SKM-1 (cell line): ENCODE measurements at regions not wholly inside any gene's neighbourhood (a gene's known extent, or its start where the extent isn't known, plus 50 kb on each side); places are given as distances from the start of the nearest gene placed in this dataset.

Source experiments
- DNase-seq: peaks from one replicate; lab custom pipeline; 2025; ENCODE audit not compliant: unreplicated experiment; lab: John Stamatoyannopoulos, UW

DNA sequence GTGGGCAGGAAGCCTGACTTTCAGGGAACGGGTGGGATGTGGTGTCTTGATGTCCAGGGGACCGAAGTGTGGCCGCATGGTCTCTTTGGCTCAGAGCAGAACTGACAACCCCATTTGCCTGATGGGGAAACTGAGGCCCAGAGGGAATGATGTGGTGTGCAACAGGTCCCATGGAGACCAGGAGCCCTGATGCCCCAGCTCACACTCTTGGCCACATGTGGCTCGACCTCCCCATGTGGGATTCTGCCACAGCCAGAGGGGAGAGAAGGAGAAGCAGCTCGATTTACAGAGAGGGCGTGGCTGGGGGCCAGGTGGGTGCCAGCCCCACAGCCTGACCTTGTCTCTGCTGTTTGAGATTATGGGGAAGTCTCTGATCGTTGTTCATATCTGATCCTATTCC is 128.1 kb downstream of the TEX29 start:
- DNase-seq: no peak

DNA sequence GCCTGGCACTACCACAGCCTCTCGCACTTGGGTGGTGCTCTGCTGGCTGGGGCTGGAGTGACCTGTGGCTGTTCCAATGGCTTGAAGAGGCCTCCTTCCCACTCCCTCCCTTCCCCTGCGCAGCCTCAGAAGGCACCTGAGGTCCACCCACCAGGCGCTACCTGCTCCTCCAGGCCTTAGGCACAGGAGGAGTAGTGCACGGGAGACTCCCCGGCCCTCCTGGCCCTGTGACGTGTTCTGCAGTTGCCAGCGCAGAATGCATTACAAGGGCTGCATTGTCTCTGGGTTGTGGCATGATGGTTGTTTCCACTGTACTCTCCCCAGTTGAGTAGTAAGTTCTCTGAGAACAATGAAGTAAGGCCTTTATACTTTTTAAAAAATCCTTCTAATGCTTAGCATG is 128.6 kb downstream of the TEX29 start:
- DNase-seq: no peak

GRCh38 chr13:111451402-111451801 is 131.0 kb downstream of the TEX29 start:
- DNase-seq: no peak

DNA sequence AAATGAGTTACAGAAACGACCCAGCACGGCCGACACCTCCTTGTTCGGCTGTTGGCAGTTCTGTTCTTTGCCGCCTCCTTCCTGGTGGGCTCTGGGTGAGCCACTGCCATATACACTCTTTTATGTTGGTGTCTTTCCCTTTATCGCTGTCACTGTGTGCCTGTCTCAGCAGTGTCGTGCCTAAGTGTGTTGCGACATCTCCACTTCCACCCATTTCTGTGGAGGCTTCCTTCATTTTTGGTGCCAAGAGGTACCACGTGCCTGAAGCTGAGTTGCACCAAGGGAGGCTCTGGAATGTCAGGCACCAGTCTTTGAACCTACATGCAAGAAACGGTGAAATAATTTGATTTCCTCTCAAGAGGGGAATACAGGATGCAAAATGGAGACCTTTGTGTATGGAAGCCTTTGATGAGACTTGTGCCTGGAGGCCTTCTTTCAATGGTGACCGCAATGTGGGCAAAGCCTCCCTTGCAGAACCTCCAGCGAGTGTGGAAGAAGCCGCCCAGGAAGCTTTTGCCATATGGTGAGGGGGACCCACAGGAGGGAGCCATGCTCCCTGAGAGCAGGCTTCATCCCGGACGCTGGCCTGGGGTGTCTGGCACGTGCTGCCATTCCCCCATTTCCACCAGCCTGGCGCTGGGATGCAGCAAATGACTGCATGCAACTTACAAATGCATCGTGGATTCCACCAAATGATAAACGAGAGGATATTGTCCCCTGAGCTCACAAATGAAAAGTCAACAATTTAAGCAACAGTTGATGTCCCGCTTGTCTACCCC is 136.2 kb downstream of the TEX29 start:
- DNase-seq: no peak

DNA sequence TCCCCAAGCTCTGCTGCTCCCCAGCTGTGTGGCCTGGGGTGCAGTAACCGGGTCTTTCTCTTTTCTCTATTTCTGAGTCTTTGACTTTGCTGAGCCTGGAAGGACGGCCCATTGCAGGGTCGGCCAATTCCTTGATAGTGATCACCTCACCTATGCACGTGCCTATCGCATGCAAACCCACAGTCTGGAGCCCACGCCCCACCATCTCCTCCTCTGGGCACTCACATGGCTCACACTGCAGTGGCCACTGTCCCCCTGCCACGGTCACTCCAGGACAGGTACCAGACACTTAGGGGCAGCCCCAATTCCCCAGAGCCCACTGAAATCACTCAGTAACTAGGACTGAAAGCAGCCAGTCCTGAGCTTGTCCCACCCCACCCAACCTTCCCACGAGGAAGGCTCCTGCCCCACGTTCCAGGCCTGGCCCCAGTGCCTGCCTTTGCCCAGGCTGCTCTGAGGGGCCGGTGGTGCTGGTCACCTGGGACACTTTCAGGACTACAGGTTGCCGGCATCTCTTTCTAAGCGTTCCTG is 137.6 kb downstream of the TEX29 start:
- no peak for DNase-seq

DNA sequence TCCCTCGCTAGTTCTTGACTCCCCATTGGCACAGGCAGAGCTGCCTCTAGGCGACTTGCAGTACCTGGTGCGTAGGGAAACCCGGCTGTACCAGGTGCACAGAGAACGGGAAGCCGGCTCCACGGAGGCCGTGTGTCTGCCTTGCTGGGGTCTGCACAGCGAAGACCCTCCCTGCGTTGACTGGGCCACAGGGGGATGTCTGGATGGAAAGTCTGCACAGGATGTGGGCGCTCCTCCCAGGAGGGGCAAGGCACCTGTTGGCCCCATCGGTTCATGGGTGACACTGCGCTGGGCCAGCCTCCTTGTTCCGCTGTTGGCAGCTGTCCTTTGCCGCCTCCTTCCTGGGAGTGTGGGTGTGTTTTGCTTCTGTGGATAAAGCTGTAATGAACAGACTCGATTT is 138.3 kb downstream of the TEX29 start:
- no peak for DNase-seq

DNA sequence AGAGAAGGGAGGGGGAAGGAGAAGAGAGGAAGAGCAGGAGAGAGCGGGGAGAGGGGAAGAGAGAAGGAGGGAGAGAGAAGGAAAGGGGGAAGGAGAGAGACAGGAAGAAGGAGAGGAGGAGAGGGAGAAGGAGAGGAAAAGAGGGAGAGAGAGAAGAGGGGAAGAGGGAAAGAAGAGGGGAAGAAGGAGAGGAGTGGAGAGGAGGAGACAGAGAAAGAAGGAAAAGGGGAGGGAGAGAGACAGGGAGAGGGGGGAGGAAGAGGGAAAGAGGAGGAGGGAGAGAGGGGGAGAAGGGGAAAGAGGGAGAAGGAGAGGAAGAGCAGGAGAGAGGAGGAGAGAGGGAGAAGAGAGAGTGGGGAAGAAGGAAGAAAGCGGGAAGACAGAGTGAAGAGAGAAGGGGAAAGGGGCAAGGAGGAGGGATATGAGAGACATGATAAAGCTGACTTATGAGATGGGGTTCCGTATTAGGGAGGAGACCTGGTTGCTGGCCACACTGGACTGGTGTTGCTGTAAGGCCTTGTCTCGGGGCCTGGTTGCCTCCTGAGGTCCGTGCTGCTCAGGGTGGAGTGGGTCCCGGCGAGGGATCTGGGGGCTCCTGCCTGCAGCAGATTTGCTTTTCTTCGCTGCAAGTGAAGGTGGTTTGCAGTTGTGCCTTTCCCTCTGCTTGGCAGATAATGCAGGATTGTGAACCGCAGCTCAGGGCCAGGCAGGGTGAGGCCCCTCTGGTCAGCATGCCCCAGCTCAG is 139.5 kb downstream of the TEX29 start:
- DNase-seq: no peak

DNA sequence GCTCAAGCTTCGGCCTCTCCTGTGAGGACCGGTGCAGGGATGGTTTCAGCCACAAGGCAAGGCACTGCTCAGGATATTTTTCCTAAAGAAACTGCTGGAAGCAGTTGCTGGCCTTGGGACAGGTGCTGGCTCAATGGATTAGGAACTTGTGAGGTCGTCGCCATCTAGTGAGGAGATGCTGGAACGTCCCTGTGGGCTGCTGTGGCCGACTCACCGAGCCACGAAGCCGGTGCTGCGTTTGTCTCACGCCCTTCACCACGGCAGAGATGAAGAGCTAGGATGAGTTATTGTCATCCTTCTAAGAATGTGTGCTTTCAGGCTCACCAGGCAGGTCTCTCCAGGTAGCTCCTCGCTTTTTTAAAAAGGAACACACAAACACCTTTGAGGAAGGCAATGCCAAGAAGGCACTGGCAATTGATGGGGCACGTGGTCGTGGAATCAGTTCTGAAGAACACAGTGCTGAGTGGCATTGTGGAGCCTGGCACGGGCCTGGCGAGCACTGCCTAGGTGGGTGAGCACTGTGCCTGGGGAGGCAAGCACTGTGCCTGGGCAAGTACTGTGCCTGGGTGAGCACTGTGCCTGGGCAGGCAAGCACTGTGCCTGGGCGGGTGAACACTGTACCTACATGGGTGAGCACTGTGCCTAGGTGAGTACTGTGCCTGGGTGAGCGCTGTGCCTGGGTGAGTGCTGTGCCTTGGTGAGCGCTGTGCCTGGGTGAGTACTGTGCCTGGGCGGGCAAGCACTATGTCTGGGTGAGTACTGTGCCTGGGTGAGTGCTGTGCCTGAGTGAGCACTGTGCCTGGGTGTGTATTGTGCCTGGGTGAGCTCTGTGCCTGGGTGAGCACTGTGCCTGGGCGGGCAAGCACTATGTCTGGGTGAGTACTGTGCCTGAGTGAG is 140.4 kb downstream of the TEX29 start:
- DNase-seq: no peak

- DNase-seq: no peak
Measured at GRCh38 chr13:111461445-111462149, 141.2 kb downstream of the TEX29 start.

- DNase-seq: no peak
Measured at GRCh38 chr13:111462221-111462764, 141.9 kb downstream of the TEX29 start.

DNA sequence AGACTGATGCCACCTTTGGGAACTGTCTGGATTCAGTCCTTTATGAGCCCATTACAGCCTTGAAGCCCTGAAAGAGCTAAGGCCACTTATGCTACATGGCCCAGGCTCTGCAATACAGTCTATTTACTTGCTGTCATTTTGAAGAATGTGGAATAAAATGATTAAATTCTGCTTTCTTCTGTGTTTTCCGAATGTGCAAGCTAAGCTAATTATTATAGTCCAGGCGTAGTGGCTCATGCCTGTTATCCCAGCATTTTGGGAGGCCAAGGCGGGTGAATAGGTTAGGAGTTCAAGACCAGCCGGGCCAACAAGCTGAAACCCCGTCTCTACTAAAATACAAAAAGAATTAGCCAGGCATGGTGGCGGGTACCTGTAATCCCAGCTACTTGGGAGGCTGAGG is 142.5 kb downstream of the TEX29 start:
- no peak for DNase-seq

GRCh38 chr13:111467111-111467890 is 146.9 kb downstream of the TEX29 start:
- DNase-seq: no peak

DNA sequence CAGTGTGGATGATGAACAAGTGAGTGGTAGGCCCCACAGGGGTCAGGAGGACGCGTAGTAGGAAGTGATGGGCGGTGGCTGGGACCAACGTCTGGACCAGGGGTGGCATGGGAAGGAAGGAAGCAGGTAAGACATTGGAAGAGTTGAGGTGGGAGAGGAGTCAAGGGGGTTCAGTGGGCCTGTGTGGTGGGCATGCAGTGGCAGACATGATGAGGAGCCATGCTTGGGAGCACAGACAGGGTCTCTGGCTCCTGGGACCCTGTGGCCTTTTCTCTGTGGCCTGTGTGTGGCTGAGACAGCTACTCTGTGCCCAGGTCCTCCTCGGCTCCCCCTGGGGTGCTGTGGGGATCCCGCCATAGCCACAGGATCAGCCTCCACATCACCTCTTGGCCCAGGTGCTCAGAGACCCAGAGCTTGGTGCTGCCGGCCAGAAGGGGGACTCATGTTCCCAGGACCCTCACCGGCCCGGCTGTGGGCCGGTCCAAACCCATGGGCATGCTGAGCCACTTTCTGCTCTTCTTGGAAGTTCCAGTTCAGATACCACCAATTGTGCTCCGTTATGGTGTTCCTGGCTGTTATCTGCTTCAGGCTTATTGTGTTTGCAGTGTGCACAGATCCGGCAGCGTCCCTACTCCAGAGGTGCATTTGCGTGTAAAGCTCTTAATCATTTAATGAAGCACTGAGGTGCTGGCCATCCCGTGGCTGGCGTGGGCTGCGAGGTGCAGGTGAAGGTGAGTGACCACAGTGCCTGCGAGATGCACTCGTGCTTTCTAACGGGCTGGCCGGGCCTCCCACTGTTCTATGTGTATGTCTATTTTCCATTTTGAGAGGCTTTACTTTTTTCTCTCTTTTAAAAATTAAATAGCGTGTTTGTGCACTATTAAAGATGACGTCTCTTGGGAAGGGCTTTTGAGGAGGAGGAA is 147.9 kb downstream of the TEX29 start:
- no peak for DNase-seq

- DNase-seq: no peak
Measured at GRCh38 chr13:111469450-111469849, 149.0 kb downstream of the TEX29 start.

DNA sequence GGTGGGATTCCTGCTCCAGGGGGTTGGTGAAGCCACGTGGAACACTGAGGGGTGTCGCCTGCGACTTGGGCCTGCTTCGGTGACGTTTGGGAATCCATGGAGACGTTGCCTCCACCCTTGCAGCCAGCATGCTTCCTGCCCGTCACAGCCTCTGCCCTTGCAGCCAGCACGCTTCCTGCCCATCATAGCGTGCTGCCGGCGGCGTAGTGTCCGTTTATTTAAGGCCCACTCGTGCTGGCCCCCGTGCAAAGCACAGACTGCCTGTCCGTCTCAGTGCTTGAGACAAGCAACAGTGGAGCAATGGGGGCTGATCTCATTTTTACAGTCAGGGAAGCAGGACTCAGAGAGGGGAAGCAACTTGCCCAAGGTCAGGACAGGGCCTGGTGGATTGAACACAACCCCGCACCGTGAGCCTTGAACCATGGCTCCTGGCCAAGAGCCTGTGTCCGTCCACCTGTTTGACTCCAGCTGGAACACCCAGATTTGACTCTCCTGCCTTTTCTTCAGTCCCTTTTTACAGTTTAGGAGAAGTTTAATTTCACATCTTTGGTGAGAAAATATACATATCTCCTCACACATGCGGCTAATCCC is 149.6 kb downstream of the TEX29 start:
- no peak for DNase-seq

DNA sequence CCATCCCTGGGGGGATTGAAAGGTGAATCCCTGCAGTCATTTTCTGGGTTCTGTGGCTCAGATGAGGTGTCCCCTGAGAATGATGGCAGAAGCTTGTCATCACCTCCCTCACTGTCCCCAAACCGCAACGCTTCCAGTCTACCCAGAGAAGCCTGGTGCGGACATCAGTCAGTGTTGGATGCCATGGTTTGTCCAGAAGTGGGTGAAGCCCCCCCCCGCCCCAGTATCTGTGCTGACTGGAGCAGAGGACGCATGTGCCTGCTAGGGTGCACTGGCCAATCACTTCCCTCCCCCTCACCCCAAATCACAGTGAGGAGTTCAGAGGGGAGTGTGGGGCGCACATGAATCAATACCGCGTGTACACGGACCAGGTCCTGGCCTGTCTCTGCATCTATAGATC is 150.5 kb downstream of the TEX29 start:
- no peak for DNase-seq

DNA sequence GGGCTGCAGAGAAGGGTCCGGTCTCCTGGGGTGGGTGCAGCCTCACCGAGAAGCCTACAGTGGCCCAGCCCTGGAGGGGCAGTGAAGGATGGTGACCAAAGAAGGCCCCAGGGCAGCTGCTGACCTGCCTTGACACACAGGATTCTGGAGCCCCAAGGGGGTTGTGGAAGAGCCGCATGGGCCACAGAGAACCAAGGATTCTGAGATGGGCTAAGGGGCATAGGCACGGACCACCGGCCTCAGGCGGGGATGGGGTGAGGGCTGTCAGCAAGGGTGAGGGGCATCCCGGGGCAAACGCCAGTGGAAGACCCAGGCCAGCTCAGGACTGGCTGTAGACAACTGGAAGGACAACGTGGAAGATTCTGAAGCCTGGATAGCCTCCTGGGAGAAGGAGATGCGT is 151.6 kb downstream of the TEX29 start:
- no peak for DNase-seq
